Rectal smooth muscle tissue (tissue), 1 donor: ENCODE measurements at regions not wholly inside any gene's neighbourhood (a gene's known extent, or its start where the extent isn't known, plus 50 kb on each side); places are given as distances from the start of the nearest gene placed in this dataset.

Experiments
- H3K27ac ChIP-seq: one replicate; pipeline ENCODE4 v1.7.0; 2013; ENCODE audit warnings: low read depth, low read length, inconsistent platforms
- H3K27me3 ChIP-seq: one replicate; pipeline ENCODE4 v1.7.0; 2013; ENCODE audit warnings: low read length; ENCODE audit not compliant: control insufficient read depth, insufficient read depth
- H3K36me3 ChIP-seq: one replicate; pipeline ENCODE4 v1.7.0; 2013; ENCODE audit warnings: low read length; ENCODE audit not compliant: control insufficient read depth, insufficient read depth
- H3K4me1 ChIP-seq: one replicate; pipeline ENCODE4 v1.7.0; 2013; ENCODE audit warnings: low read length; ENCODE audit not compliant: control insufficient read depth, insufficient read depth
- H3K4me3 ChIP-seq: one replicate; pipeline ENCODE4 v1.7.0; 2013; ENCODE audit warnings: low read length
- H3K9ac ChIP-seq: one replicate; pipeline ENCODE4 v1.7.0; 2013; ENCODE audit warnings: low read length

GRCh38 chr10:78634835-78635234, 433.9 kb upstream of the ZMIZ1 start:
- no peaks in the 10 kb centered on the region for H3K4me1 ChIP-seq
- no peak overlapping the region for H3K27ac ChIP-seq
- H3K27me3 ChIP-seq: no peaks in the 10 kb centered on the region
- H3K4me3 ChIP-seq: no peak overlapping the region
- H3K9ac ChIP-seq: no peak overlapping the region
- no peaks in the 10 kb centered on the region for H3K36me3 ChIP-seq

- H3K9ac ChIP-seq: no peak overlapping the region
- no peaks in the 10 kb centered on the region for H3K36me3 ChIP-seq
- no peak overlapping the region for H3K4me3 ChIP-seq
- H3K27me3 ChIP-seq: no peaks in the 10 kb centered on the region
- H3K4me1 ChIP-seq: no peaks in the 10 kb centered on the region
- no peak overlapping the region for H3K27ac ChIP-seq
These were observed 429.1 kb upstream of the ZMIZ1 start for GRCh38 chr10:78639629-78640028.

GRCh38 chr10:78640796-78641636, 427.8 kb upstream of the ZMIZ1 start:
- Histone ChIP-seq H3K4me1 (no peaks in the 10 kb centered on the region), H3K27me3 (no peaks in the 10 kb centered on the region), H3K27ac (no peak overlapping the region), H3K4me3 (no peak overlapping the region), H3K9ac (no peak overlapping the region), H3K36me3 (no peaks in the 10 kb centered on the region)

GRCh38 chr10:78641693-78642092, 427.1 kb upstream of the ZMIZ1 start:
- Histone ChIP-seq H3K4me3 (no peak overlapping the region), H3K27ac (no peak overlapping the region), H3K36me3 (no peaks in the 10 kb centered on the region)

GRCh38 chr10:78642269-78642816, 426.4 kb upstream of the ZMIZ1 start:
- no peaks in the 10 kb centered on the region for H3K27me3 ChIP-seq
- no peaks in the 10 kb centered on the region for H3K4me1 ChIP-seq
- H3K36me3 ChIP-seq: no peaks in the 10 kb centered on the region
- H3K9ac ChIP-seq: no peak overlapping the region
- H3K27ac ChIP-seq: no peak overlapping the region
- H3K4me3 ChIP-seq: no peak overlapping the region

More at GRCh38 chr10:78641693-78642092, 427.1 kb upstream of the ZMIZ1 start:
- no peaks in the 10 kb centered on the region for H3K27me3 ChIP-seq
- H3K9ac ChIP-seq: no peak overlapping the region
- no peaks in the 10 kb centered on the region for H3K4me1 ChIP-seq

- no peak overlapping the region for H3K27ac ChIP-seq
- H3K4me3 ChIP-seq: no peak overlapping the region
- no peaks in the 10 kb centered on the region for H3K4me1 ChIP-seq
- H3K27me3 ChIP-seq: no peaks in the 10 kb centered on the region
- H3K36me3 ChIP-seq: no peaks in the 10 kb centered on the region
- no peak overlapping the region for H3K9ac ChIP-seq
These were observed 425.3 kb upstream of the ZMIZ1 start for GRCh38 chr10:78643513-78643912.

- no peaks in the 10 kb centered on the region for H3K36me3 ChIP-seq
- no peak overlapping the region for H3K4me3 ChIP-seq
- no peak overlapping the region for H3K27ac ChIP-seq
- no peak overlapping the region for H3K9ac ChIP-seq
- no peaks in the 10 kb centered on the region for H3K27me3 ChIP-seq
- no peaks in the 10 kb centered on the region for H3K4me1 ChIP-seq
These were observed 424.2 kb upstream of the ZMIZ1 start for GRCh38 chr10:78644550-78644949.

- Histone ChIP-seq H3K9ac (no peak overlapping the region), H3K4me3 (no peak overlapping the region), H3K27me3 (no peaks in the 10 kb centered on the region), H3K4me1 (no peaks in the 10 kb centered on the region), H3K36me3 (no peaks in the 10 kb centered on the region), H3K27ac (no peak overlapping the region)
These were observed 423.5 kb upstream of the ZMIZ1 start for GRCh38 chr10:78645169-78645686.

- no peak overlapping the region for H3K9ac ChIP-seq
- no peaks in the 10 kb centered on the region for H3K36me3 ChIP-seq
- no peak overlapping the region for H3K4me3 ChIP-seq
- no peaks in the 10 kb centered on the region for H3K27me3 ChIP-seq
- H3K4me1 ChIP-seq: no peaks in the 10 kb centered on the region
- no peak overlapping the region for H3K27ac ChIP-seq
These were observed 422.8 kb upstream of the ZMIZ1 start for GRCh38 chr10:78645975-78646374.

- Histone ChIP-seq H3K4me3 (no peak overlapping the region), H3K27me3 (no peaks in the 10 kb centered on the region), H3K36me3 (no peaks in the 10 kb centered on the region), H3K9ac (no peak overlapping the region), H3K27ac (no peak overlapping the region), H3K4me1 (no peaks in the 10 kb centered on the region)
These were observed 420.4 kb upstream of the ZMIZ1 start for GRCh38 chr10:78648256-78648860.

- H3K4me3 ChIP-seq: no peak overlapping the region
- no peaks in the 10 kb centered on the region for H3K27me3 ChIP-seq
- H3K4me1 ChIP-seq: no peaks in the 10 kb centered on the region
- no peaks in the 10 kb centered on the region for H3K36me3 ChIP-seq
- no peak overlapping the region for H3K9ac ChIP-seq
- no peak overlapping the region for H3K27ac ChIP-seq
These were observed 419.3 kb upstream of the ZMIZ1 start for GRCh38 chr10:78649429-78649828.

GRCh38 chr10:78650122-78650521, 418.6 kb upstream of the ZMIZ1 start:
- Histone ChIP-seq H3K27me3 (no peaks in the 10 kb centered on the region), H3K9ac (no peak overlapping the region), H3K36me3 (no peaks in the 10 kb centered on the region), H3K4me3 (no peak overlapping the region), H3K27ac (no peak overlapping the region), H3K4me1 (no peaks in the 10 kb centered on the region)
